ENCODE measurements at regions not wholly inside any gene's neighbourhood (a gene's known extent, or its start where the extent isn't known, plus 50 kb on each side); places are given as distances from the start of the nearest gene placed in this dataset.

DNA sequence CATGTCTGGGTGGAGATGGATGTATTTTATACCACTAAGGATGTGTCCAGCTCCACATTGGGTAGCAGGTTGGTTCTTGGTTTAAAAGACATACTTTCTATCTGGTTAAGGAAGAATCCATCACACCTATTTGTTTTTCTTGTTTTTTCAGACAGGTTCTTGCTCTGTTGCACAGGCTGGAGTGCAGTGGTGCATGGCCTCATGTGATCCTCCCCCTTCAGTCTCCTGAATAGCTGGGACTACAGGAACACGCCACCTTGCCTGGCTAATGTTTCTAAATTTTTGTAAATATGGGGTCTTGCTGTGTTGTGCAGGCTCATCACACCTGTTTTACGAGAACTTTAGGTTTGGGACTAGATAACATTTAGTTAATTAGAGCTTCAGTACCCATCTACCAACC lies 80.2 kb upstream of the PRNP start:
- Histone ChIP-seq H3K4me1 (peaks cover 0 to 16% (median 0%) of the 10 kb centered on the region in 12 donors), H3K36me3 (no peaks in the 10 kb centered on the region), H3K27me3 (peaks cover 0 to 12% (median 0%) of the 10 kb centered on the region in 9 donors), H3K27ac (no peak overlapping the region), H3K9me3 (no peaks in the 10 kb centered on the region), H3K4me3 (no peak overlapping the region)
- ATAC-seq (no peak), DNase-seq (no peak)
- no peak for TF ChIP-seq POLR2A (IDR thresholded peaks at IDR 0.05)
- TF ChIP-seq, protein P1, sequence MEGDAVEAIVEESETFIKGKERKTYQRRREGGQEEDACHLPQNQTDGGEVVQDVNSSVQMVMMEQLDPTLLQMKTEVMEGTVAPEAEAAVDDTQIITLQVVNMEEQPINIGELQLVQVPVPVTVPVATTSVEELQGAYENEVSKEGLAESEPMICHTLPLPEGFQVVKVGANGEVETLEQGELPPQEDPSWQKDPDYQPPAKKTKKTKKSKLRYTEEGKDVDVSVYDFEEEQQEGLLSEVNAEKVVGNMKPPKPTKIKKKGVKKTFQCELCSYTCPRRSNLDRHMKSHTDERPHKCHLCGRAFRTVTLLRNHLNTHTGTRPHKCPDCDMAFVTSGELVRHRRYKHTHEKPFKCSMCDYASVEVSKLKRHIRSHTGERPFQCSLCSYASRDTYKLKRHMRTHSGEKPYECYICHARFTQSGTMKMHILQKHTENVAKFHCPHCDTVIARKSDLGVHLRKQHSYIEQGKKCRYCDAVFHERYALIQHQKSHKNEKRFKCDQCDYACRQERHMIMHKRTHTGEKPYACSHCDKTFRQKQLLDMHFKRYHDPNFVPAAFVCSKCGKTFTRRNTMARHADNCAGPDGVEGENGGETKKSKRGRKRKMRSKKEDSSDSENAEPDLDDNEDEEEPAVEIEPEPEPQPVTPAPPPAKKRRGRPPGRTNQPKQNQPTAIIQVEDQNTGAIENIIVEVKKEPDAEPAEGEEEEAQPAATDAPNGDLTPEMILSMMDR (IDR thresholded peaks at IDR 0.05), result no peak
- 88 to 93% (median 88%) methylated on average over 2 of the region's 2 CpGs for WGBS, 4 donors
- intact Hi-C loops (cut with DNase I), result loop anchor here in 8 of 10 donors (2.0 to 10.0 kb wide), 5 partner anchors 115 to 496 kb away; partner anchors contain the start of gene PRND (in 2 of the 8)

DNA sequence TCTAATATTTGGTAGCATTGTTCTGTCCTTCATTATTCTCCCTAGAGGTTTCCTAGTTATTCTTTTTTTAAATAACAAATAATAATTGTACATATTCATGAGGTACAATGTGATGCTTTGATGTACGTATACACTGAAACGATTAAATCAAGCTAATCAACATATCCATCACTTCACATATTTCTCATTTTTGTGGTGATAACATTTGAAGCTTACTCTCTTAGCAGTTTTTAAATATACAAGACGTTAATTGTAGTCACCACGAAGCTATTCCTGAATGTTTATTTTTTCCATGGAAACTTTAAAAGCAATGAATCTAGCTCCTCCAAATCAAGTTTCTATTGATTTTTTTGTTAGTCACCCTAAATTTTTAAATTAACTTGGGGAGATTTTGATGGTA lies 81.1 kb upstream of the PRNP start:
- Histone ChIP-seq H3K4me3 (no peak overlapping the region), H3K27ac (peak overlapping the region in 1 of 12 donors; percentile 25), H3K4me1 (peaks cover 0 to 16% (median 0%) of the 10 kb centered on the region in 12 donors), H3K9me3 (no peaks in the 10 kb centered on the region), H3K27me3 (peaks cover 0 to 15% (median 0%) of the 10 kb centered on the region in 9 donors), H3K36me3 (no peaks in the 10 kb centered on the region)
- ATAC-seq (no peak), DNase-seq (no peak)
- 69 to 79% (median 75%) methylated on average over 4 of the region's 4 CpGs for WGBS, 4 donors
- no peak for TF ChIP-seq POLR2A (IDR thresholded peaks at IDR 0.05)
- TF ChIP-seq, protein P1 (IDR thresholded peaks at IDR 0.05), result no peak
- intact Hi-C loops (cut with DNase I), result loop anchor here in 8 of 10 donors (5.0 to 10.0 kb wide), 4 partner anchors 350 to 497 kb away; no protein-coding TSS in a partner anchor

DNA sequence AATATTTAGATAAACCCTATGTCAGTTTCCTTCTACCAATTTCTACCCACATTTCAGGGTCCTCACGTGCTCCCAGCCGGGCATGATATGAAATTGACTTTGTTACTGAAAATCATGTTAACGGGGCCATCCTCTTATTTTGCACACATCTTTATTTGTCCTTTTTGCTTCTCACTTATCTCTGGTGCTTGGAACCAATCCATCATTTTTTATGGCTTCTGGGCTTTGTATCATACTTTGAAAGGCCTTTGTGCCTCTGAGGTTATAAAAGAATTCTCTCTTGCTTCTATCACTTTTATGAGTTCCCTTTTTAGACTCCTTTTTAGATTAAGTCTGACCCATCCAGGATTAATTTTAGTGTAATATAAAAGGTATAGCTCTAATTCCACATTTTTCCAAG lies 81.7 kb upstream of the PRNP start:
- Histone ChIP-seq H3K27me3 (peaks cover 0 to 15% (median 0%) of the 10 kb centered on the region in 9 donors), H3K4me3 (no peak overlapping the region), H3K4me1 (peaks cover 0 to 16% (median 0%) of the 10 kb centered on the region in 12 donors), H3K27ac (peak overlapping the region in 1 of 12 donors; percentile 74), H3K36me3 (no peaks in the 10 kb centered on the region), H3K9me3 (no peaks in the 10 kb centered on the region)
- DNase-seq (no peak), ATAC-seq (no peak)
- TF ChIP-seq, protein P1 (IDR thresholded peaks at IDR 0.05), result no peak
- TF ChIP-seq POLR2A (IDR thresholded peaks at IDR 0.05), result no peak
- 72 to 78% (median 75%) methylated on average over 3 of the region's 3 CpGs for WGBS, 4 donors
- intact Hi-C loops (cut with DNase I), result loop anchor here in 4 of 10 donors (5.0 to 10.0 kb wide), 2 partner anchors 350 to 498 kb away; no protein-coding TSS in a partner anchor

DNA sequence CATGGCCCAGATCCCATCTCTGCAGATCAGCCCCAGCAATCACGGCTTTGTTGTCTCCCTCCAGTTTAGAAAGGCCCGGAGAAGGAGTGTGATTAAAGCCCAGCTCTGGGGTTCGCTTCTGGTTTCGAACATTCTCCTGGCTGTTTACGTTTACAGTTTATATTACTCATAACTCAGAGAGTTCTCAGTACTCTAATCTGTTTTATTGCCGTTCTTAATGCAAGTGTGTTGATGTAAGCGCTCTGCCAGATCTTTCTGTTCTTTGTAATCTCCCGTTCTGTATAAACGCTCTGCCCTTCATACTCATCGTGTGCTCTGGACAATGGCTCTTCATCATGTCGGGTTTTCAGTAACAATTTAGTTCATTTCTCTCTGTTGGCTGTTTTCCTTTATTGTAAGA lies 82.5 kb upstream of the PRNP start:
- WGBS, 4 donors, result 59 to 61% (median 60%) methylated on average over 11 of the region's 11 CpGs
- Histone ChIP-seq H3K4me3 (no peak overlapping the region), H3K9me3 (no peaks in the 10 kb centered on the region), H3K27me3 (peaks cover 0 to 15% (median 0%) of the 10 kb centered on the region in 9 donors), H3K4me1 (peaks cover 0 to 16% (median 0%) of the 10 kb centered on the region in 12 donors), H3K36me3 (no peaks in the 10 kb centered on the region), H3K27ac (peak overlapping the region in 2 of 12 donors; percentile 9 to 74)
- intact Hi-C loops (cut with DNase I), result loop anchor here in 4 of 10 donors (5.0 to 10.0 kb wide), 2 partner anchors 351 to 499 kb away; no protein-coding TSS in a partner anchor
- DNase-seq, result no peak
- TF ChIP-seq POLR2A (IDR thresholded peaks at IDR 0.05), result no peak
- TF ChIP-seq, protein P1 (IDR thresholded peaks at IDR 0.05), result no peak
- no peak for ATAC-seq
